AG10803 (cell line): ENCODE measurements at regions not wholly inside any gene's neighbourhood (a gene's known extent, or its start where the extent isn't known, plus 50 kb on each side); places are given as distances from the start of the nearest gene placed in this dataset.
A peak's percentile ranks its signal among the peaks of the same experiment; 100 is the strongest.

ENCODE experiments used
- DNase-seq: peaks from one replicate; pipeline ENCODE4 v3.0.0; 2010; ENCODE audit warnings: low read depth
- H3K4me3 ChIP-seq: 2 replicates; pipeline ENCODE4 v1.5.1; 2011; ENCODE audit warnings: mild to moderate bottlenecking, low read length, control low read depth
- CTCF ChIP-seq: conservative IDR thresholded peaks from 2 replicates; pipeline ENCODE4 v1.5.1; 2011; ENCODE audit warnings: mild to moderate bottlenecking, low read length, control low read depth, inconsistent platforms

GRCh38 chr4:11769434-11769833 is 340.7 kb upstream of the HS3ST1 start:
- no peak overlapping the region for H3K4me3 ChIP-seq
- DNase-seq = no peak
- no peak for TF ChIP-seq CTCF

- TF ChIP-seq CTCF = no peak
- H3K4me3 ChIP-seq = no peak overlapping the region
- DNase-seq = no peak
Measured at GRCh38 chr4:11768251-11768972, 339.7 kb upstream of the HS3ST1 start.

- peak; percentile 34 for TF ChIP-seq CTCF
- no peak overlapping the region for H3K4me3 ChIP-seq
- no peak for DNase-seq
Measured at GRCh38 chr4:11765849-11766453, 337.3 kb upstream of the HS3ST1 start.

GRCh38 chr4:11748164-11748872 is 319.6 kb upstream of the HS3ST1 start:
- H3K4me3 ChIP-seq = no peak overlapping the region
- TF ChIP-seq CTCF = no peak
- DNase-seq = no peak

GRCh38 chr4:11746734-11747133 is 318.0 kb upstream of the HS3ST1 start:
- no peak overlapping the region for H3K4me3 ChIP-seq
- DNase-seq = no peak
- no peak for TF ChIP-seq CTCF

- no peak for DNase-seq
- no peak overlapping the region for H3K4me3 ChIP-seq
- no peak for TF ChIP-seq CTCF
Measured at GRCh38 chr4:11743976-11744375, 315.3 kb upstream of the HS3ST1 start.
